ENCODE measurements at regions not wholly inside any gene's neighbourhood (a gene's known extent, or its start where the extent isn't known, plus 50 kb on each side); places are given as distances from the start of the nearest gene placed in this dataset.

- DNase-seq: no peak
Observed at GRCh38 chr3:74124782-74125181, 489.7 kb downstream of the CNTN3 start.

- DNase-seq: no peak
Observed at GRCh38 chr3:74122281-74122680, 492.2 kb downstream of the CNTN3 start.

GRCh38 chr3:74121761-74122160, 492.7 kb downstream of the CNTN3 start:
- DNase-seq: no peak

GRCh38 chr3:74119221-74119620, 494.5 kb upstream of the PDZRN3 start:
- no peak for DNase-seq

- no peak for DNase-seq
Observed at GRCh38 chr3:74115906-74116305, 491.2 kb upstream of the PDZRN3 start.

- no peak for DNase-seq
Observed at GRCh38 chr3:74107451-74107850, 482.7 kb upstream of the PDZRN3 start.

- no peak for DNase-seq
Observed at GRCh38 chr3:74106925-74107324, 482.2 kb upstream of the PDZRN3 start.

- no peak for DNase-seq
Observed at GRCh38 chr3:74091204-74091603, 466.5 kb upstream of the PDZRN3 start.

- no peak for DNase-seq
Observed at GRCh38 chr3:74089814-74090213, 465.1 kb upstream of the PDZRN3 start.

- DNase-seq: no peak
Observed at GRCh38 chr3:74080056-74080461, 455.3 kb upstream of the PDZRN3 start.

- no peak for DNase-seq
Observed at GRCh38 chr3:74075241-74075640, 450.5 kb upstream of the PDZRN3 start.

- DNase-seq: no peak
Observed at GRCh38 chr3:74074700-74075099, 450.0 kb upstream of the PDZRN3 start.

GRCh38 chr3:74067296-74067695, 442.6 kb upstream of the PDZRN3 start:
- DNase-seq: no peak

GRCh38 chr3:74066456-74066855, 441.7 kb upstream of the PDZRN3 start:
- no peak for DNase-seq

GRCh38 chr3:74059923-74060600, 435.3 kb upstream of the PDZRN3 start:
- no peak for DNase-seq

- no peak for DNase-seq
Observed at GRCh38 chr3:74059301-74059922, 434.7 kb upstream of the PDZRN3 start.

- no peak for DNase-seq
Observed at GRCh38 chr3:74057169-74057568, 432.4 kb upstream of the PDZRN3 start.

- no peak for DNase-seq
Observed at GRCh38 chr3:74055061-74055460, 430.3 kb upstream of the PDZRN3 start.

- DNase-seq: no peak
Observed at GRCh38 chr3:74054566-74054965, 429.8 kb upstream of the PDZRN3 start.

- DNase-seq: no peak
Observed at GRCh38 chr3:74053970-74054516, 429.3 kb upstream of the PDZRN3 start.

GRCh38 chr3:74049444-74049843, 424.7 kb upstream of the PDZRN3 start:
- no peak for DNase-seq

- DNase-seq: no peak
Observed at GRCh38 chr3:74048699-74049098, 424.0 kb upstream of the PDZRN3 start.

- no peak for DNase-seq
Observed at GRCh38 chr3:74045000-74045399, 420.3 kb upstream of the PDZRN3 start.

- no peak for DNase-seq
Observed at GRCh38 chr3:74041068-74041675, 416.4 kb upstream of the PDZRN3 start.

All from GOT3 (cell line).